GM21737 (cell line): ENCODE measurements at regions not wholly inside any gene's neighbourhood (a gene's known extent, or its start where the extent isn't known, plus 50 kb on each side); places are given as distances from the start of the nearest gene placed in this dataset.

Source experiments
- ATAC-seq: cut with Tn5 transposase; IDR thresholded peaks from one replicate; pipeline ENCODE4 v1.9.1; 2021; ENCODE audit warnings: mild to moderate bottlenecking, moderate library complexity; ENCODE audit not compliant: unreplicated experiment

DNA sequence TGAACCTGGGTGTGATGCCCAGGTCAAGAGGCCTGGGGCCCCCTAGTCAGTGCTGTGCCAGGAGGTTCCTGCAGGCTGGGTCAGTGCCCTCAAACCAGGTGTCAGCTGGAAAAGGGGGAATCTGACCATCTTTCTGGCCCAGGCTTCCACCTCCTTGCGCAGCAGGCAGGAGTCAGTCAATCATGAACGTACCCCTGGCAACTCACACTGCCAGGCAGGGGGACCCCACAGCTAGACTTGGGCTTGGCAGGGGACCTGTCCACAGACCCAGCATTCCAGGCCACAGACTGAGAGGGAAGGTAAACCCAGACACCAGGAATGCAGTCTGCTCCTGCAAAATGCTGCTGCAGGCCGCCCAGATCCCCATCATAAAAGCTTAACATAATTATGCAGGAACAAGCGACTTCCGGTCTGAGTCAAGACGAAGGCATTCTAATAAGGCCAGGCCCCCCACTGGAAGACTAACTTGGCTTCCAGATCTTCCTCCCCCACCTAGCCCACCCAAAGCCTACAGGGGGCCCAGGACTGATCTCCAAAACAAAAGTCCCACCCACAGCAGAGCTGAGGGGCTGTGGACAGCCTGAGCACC is 156.3 kb downstream of the BCOR start:
- no peak for ATAC-seq

DNA sequence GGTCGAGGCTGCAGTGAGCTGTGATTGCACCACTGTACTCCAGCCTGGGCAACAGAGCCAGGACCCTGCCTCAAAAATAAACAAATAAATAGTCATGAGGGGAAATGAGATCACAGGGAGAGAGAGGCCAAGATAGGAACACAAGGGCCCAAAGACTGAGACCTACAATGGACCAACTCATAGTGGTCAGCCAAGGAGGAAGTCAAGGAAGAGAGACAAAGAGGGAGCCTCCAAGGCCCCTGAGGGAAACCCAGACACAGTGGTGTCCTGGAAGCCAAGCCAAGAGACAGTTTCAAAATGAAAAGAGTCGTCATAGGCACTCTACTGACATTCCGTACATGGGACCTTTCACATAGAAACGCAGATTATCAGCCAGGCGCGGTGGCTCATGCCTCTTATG is 153.3 kb downstream of the BCOR start:
- ATAC-seq = no peak

DNA sequence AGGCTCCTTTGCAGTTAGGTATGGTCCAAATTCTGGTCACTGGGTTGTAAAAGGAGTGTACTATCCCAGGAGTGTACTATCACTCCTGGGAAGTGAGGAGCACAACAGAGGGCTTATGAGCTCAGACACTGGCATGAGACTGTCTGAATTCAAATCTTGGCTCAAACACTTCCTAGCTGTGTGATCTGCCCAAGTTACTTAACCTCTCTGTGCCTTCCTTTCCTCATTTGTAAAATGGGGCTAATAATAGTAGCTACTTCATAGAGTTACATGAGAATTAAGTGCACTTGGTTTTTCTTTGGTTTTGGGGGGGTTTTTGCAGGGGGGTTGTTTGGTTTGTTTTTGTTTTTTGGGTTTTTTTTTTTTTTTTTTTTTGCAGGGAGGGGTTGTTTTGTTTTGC is 152.0 kb downstream of the BCOR start:
- no peak for ATAC-seq

DNA sequence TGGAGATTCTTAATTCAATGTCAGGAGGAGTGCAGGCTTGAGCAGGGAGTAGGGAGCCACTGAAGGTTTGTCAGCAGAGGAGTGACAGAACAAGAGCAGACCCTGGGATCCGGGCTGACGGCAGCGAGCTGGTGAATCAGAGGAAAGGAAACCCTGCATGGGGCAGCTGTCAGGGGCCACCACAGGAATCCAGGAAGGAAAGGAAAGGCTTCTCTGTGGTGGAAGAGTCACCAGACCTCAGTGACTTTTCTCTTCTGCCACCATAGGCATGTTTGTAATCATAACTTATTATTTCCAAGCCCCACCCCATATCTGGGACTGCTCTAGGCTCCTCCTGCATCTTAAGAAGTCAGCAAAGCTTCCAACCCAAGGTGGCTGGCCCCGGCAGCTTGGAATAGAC is 150.9 kb downstream of the BCOR start:
- no peak for ATAC-seq

DNA sequence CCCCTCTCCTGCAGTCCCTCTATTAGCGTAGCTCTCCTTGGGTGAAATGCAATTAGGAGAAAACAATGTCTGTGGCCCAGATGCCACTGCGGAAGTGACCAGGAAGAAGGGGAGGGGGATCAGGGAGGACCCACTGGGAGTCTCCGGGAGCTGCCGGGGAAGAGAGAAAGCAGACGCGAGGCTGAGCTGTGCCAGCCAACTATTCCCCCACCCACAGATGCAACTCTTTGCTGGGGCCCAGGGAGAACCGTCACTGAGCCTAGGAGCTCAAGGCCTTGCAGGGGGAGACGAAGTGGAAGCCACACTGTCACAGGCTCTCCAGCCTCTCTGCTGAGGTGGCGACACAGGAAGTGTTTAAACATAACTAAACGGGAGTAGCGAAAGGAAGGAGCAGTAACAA is 149.2 kb downstream of the BCOR start:
- no peak for ATAC-seq

DNA sequence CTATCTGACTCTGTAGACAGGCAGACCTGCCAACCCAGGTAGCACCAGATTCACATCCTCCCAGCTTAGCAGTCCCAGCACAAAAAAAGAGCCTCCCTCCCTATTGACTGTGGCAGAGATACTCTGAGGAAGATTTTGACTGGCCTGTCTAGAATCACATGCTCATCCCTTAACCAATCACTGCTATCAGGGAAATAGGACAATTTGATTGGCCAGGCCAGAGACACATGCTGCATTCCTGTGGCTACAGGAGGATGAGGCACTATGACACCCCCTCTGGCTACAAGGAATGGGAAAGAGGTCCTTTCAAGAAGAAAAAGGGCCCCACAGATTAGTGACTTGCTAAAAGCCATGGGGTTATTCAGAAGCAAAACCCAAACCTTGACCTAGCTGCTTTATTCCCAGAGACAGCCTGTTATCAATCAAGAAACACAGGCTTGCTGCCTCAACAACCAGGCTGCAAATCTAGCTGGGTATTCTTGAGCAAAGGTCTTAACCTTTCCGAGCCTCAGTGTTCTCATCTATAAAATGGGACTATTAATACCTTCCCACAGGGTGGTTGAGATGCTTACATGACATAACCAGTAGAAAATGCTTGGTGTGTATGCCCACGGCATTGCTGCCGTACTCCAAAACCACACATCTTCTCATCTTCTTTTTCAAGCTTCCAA is 147.6 kb downstream of the BCOR start:
- no peak for ATAC-seq

DNA sequence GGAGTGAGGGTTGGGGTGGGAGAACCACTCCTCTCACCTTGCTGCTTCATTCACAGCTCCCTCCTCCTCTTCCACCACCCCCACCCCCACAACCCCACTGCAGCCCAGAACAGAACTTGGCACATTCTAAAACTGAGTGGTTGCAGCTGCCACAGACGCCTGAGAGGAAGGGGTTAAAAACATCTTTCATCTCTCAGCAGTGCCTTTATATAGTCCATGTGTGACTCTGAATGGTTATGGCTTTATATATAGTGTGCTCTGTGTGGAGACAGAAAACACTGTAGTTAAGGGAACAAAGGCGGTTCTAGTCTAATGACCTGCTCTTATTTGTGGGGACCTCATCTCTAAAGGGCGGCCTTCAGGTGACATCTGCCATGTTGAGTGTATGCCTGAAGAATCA is 144.8 kb downstream of the BCOR start:
- no peak for ATAC-seq

DNA sequence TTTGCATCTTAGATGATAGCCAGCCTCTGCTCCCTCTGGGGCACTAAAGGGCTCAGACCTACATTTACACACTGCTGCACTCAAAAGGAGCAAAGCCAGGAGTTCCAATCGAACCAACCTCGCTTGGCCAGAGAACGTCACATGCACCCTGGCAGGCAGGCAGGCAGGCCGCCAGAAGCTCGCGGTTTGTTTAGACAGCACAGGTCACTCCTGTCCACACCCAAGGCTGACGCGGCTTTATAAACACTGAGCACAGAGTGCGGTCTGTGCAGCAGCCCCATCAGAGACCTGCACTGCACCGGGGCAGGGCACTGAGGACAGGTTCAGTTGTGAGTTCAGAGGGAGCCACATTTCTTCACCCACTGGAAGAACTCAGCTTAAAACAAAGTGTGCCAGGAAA is 143.9 kb downstream of the BCOR start:
- no peak for ATAC-seq

DNA sequence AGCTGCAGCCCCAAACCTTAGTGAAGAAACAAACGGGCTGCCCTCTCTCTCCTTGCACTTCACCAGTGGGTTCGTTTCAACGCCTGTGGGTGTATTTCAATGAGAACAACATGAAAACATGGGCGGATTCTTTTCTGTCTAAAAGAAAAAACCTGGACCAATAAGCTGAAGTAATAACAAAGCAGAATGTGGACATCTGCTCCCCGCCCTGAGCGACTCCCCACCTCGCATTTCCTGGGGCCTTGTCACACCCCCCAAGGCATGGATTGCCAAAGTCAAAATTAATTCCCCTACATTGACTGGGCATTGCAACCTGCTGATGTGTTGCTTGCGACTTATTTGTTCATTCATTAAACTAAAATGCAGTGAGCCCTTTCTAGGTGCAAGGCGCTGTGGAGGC is 142.9 kb downstream of the BCOR start:
- no peak for ATAC-seq

DNA sequence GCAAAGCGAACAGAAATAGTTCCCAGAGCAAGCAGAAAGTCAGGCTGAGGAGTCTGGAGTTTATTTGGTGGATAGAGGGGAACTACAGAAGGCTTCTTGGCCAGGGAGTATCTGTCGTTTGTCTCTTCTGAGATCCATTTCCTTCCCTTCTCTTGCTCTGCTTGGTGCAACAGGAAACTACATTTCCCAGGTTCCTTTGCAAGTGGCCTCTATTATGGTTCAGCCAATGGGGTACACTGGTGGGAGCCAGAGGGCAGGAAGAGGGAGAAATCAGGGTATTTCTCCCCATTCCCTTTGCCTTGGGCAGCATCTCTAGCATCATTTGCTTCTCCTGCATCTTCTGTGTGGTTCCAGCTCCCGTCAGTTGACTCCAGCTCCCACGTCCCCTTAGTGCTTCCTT is 142.1 kb downstream of the BCOR start:
- no peak for ATAC-seq

DNA sequence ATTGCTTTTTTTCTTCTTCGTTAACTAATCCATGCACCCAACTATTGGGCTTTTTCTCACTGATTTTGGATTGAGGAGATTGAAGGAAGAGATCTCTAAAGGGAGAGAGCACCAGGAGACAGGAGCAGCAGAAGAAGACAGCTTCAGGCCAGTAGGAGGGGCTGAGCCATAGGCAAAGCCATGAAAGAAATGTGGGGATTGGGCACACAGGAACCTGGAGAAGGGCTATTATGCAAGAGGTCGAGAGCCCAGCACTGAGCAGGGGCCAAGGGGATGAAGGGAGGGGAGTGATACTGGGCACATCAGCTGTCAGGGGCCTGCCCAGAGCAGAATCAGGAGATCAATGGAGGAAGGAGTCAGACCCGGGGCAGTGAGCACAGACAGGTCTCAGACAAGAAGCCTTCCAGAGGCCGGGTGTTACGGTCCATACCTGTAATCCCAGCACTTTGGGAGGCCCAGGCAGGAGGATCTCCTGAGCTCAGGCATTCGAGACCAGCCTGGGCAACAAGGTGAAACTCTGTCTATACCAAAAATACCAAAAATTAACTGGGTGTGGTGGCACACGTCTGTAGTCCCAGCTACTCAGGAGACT is 140.9 kb downstream of the BCOR start:
- ATAC-seq = no peak

DNA sequence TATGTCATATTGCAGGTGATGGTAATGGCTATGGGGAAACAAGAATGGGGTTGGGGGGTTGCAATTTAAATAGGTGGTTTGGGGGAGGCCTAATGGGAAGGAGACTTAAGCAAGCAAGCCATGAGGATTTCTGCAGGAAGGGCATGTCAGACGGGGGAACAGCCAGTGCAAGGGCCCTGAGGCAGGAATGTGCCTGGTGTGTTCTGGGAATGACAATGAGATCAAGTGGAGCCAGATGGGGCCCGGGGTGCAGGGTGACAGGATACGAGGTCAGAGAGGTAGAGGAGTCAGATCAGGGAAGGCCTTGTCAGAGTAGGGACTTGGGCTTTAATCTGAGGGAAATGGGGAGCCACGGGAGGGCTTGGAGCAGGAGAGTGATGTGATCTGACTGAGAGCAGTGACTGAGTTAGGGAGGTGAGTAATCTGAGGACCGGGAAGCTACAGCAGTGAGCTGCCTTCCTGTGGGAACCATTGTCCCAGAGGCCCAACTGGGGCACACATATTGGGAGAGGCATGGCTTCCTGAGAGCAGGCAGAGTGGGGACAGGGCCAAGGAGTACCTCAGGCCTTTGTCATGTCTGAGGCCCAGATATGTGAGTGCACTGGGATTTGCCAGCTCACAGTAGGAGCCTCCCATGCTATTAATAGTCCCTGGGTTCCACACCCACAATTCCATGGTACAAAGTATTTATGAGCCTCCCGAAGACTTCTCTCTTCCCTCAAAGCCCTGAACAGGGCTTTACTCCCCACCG is 139.8 kb downstream of the BCOR start:
- ATAC-seq = no peak

DNA sequence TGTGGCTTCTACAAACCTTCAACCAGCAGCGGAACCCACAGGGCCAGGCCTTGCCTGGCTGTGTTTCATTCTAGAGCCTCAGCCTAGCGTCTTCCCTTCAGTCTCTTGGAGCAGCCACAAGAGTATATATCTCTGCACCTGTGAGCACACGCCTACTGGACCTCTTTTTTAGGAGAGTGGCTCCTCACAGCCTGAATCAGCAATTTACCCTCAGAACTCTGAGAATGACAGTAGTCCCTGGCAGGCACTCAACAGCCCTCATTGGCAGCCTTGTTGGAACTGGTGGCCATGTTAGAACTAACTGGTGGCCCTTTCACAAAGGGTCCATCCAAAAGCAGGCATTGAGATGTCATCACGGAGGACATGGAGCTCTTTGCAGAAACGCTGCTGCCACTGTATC is 138.9 kb downstream of the BCOR start:
- ATAC-seq = no peak

DNA sequence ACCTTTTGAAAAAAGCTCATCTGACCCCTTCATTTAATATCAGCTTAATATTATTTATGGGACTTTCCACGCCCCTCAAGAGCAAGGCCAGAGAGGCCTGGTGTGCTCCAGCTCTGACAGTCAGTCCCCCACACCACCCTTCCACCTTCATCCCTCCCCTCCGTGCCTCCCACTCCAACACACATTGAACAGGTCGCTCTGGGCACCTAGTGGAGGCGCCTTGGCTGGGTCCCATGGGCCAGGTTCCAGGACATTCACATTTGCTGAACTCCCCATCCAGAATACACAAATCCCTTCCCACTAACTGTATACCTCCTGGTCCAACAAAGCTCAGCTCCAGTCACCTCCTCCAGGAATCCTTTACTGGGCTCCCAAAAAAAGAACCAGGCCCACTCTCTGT is 137.5 kb downstream of the BCOR start:
- no peak for ATAC-seq

DNA sequence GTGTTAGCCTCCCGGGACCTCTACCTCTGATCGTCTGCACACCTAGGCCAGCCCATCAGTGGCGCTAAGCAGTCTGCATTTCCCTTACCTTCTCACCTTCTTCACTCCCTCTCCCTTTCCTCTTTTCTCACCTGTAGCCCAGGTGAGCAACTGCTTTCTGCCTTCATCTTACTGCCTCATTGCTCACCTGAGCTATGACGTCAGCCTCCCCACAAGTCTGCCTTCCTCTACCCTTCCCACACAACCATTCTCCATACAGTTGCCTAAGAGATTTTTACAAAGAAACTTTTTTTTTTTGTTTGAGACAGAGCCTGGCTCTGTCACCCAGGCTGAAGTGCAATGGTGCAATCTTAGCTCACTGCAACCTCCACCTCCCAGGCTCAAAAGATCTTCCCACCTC is 136.3 kb downstream of the BCOR start:
- ATAC-seq = no peak

DNA sequence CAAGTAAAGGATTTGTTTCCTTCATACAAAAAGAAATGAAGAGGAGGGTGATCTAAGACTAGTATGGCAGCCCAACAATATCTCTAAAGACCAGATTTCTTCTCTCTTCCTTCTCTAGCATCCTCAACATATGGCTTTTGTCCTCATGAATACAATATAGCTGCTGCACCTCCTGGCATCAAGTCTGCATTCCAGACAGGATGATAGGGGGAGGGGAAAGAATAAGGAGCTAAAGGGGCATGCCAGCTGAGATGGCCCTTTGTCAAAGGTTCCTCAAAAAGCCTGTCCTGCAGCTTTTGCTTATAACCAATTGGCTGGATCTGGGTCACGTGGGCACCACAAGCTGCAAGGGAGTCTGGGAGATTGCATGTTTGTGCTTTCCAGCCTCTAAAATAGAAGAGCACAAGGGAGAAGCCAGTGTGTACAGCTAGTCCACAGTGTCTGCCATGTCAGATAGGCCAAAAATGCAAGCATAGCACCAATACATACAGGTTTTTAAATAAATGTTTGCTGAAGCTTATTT is 132.6 kb downstream of the BCOR start:
- no peak for ATAC-seq

DNA sequence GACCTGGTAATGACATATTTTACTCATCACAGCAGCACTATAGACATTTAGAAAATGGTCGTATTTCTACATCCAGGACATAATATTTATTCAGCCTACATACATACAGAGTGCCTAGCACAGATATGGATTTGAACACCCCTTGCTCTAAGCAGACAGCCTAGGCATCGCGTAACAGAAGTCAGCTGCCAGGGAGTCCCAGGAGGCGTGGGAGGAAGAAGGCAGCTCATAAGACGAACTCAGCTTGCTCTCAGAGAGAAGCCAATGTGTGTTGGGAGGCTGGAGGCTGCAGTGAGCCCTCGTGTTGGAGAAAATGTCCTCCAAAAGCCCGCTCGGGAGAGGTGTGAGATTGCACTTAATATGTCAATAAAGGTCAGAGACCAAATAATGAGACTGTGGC is 131.6 kb downstream of the BCOR start:
- ATAC-seq = no peak

DNA sequence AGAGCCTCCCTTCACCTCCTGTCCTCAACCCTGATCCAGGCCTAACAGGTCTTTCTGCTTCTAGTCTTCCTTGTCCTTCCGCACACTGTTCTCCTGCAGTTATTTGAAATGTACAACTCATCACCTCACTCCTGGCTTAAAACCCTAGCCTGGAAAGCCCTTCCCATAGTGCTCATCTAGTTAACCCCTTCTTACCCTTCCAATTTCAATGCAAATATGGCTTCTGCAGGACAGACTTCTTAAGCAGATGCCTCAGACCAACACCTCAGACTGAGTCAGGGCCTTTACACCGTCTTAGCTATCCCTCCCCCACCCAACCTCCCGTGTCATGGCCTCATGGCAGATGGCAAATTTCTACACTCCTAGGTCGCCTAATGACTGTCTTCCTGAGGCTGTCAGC is 130.4 kb downstream of the BCOR start:
- no peak for ATAC-seq

DNA sequence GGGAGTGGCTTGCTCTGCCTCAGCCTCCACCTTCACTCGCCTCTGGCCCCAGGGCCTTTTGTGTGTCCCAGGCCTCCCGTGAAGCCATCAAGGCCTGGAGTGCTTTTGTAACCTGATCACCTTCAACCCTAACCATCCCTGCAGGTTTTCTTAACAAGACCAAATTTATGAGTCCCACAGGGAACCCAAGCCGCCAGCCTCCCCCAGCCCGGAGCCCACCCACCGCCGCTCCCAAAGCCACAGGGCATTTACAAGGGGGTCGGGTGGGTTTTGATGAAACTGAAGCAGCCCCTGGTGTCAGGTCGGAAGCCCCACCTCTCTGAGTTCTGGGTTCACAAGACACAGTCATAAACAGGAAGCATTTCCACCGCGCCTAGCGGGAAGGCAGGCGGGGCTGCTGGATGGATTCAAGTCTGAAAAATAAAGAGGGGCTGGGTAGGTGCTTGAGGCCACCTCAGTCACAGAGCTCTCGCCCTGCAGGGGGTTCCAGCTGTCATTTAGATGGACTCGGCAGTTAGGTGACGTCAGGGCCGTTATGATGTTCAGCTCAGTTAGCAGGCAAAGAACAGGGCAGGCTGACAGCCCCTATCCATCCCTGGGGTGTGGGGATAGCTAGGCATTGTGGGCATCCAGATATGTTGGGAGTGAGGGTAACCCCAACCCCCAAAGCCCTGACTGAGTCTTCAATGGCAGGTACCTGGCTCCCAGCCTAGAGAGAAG is 128.5 kb downstream of the BCOR start:
- ATAC-seq = no peak

DNA sequence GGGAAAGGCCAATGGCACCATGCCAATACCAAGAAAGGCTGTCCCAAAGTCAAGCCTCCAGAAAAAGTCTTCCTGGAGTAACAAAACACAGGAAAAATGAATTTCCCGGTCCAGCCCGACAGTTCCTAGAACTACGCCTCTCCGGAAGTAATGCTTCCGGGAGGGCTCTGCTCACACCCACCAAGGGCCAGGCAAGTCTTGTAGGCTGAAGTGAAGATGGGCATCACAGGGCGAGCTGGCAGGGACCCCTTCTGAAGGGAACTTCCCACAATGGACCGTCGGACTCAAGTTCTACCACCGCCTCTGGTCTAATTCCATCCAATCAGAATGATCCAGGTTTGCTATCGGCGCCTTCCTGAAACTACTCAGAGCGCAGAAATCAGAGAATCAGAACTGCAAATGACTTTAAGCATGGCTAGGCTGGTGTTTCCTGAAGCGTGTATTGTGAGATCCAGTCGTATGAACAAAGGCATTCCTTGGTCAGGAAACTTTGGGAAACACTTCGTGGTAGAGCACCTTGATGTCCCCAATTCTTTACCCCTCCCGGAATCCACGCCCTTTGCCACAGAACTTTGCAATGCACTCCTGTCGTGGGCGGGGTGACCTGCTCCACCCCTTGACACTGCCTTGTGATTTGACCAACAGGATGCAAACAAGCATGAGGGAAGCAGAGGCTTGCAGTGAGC is 127.8 kb downstream of the BCOR start:
- ATAC-seq = no peak

DNA sequence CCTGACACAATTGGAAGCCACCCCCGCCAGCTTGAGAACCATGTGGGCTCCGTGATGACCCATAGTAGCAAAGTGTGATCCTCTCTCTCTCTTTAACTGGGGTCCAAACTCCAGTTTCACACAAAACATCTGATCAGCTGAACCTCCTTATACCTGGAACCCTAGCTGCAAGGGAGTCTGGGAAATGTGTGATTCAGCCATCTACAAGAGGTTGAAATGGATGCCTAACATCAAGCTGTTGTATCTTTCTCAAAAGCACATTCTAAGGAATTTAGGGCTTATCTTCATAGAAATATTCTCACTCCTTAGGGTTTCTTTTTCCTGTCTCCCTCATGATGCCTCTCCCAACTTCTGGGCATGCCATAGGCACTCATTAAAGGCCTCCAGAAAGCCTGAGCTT is 126.0 kb downstream of the BCOR start:
- no peak for ATAC-seq
